Epidermal melanocyte (primary cell): ENCODE measurements at regions not wholly inside any gene's neighbourhood (a gene's known extent, or its start where the extent isn't known, plus 50 kb on each side); places are given as distances from the start of the nearest gene placed in this dataset.
"Not testable (repeated sequence)": the region's sequence is repeated elsewhere in the genome, so short reads cannot be mapped to it uniquely, and the experiment has no call there.

Source experiments
- DNase-seq: peaks from one replicate; pipeline ENCODE4 v3.0.0; 2011; ENCODE audit warnings: low spot score; ENCODE audit not compliant: insufficient read length

DNA sequence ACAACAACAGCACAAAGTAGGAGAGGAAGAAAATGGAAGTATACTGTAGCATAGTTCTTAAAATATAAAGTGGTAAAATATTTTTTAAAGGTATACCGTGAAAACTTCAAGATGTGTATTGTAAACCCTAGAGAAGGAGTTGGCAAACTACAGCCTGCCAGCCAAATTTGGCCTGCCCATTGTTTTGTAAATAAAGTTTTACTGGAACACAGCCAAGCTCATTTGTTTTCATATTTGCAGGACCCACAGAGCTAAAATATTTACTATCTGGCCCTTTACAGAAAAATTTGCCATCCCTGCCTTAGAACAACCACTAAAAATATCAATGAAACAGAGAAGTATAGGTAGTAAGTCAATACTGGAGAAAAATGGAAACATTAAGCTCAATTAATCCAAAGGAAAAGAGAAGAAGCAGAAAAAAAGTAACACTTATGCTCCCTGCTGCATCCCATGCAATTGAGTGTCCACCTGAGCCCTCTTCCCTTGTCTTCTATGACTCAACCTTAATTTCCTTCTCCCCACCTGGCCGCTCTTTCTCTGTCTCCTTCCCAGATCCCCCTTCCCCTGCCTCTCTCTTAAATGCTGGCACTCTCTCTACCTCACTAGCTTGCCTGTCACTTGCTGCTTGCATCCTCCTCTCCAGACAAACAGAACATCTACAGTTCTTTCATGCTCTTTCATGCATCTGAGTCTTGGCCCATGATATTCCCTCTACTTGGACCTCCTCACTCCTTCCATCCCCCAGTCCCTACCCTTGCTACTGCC is 50.6 kb upstream of the FER start:
- no peak for DNase-seq

DNA sequence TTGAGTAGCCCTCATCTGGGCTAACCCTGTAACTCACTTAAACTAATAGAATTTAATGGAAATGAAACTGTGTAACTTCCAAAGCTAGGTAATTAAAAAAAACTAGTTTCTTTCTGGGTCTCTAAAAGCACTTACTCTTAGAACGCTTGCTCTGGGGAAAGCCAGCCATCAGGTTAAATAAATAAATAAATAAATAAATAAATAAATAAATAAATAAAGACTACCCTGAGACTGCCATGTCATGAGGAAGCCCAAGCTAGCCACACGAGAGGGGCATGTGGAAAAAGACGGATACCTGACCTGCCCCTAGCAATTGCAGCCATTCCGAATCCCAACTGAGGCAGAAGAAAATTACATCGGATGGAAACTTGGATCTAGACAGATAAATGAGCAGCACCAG is 51.3 kb upstream of the FER start:
- no peak for DNase-seq

DNA sequence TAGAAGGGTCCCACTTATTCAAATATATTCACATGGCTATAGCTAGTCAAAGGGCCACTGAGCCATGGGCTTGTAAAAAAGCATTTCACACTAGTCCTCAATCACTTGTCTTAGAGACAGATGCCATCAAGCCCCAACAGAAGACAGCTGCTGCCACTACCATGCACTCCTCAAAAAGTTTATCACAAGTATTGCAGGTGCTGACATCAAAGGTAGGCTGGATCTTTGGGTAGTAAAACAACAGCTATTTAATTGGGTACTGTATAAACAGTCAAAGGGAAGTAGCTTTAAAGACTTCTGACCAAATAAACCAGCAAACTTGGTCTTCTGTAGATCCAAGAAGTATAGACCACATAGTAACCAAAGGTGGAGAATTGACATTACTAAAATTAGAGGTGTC is 59.2 kb upstream of the FER start:
- no peak for DNase-seq

DNA sequence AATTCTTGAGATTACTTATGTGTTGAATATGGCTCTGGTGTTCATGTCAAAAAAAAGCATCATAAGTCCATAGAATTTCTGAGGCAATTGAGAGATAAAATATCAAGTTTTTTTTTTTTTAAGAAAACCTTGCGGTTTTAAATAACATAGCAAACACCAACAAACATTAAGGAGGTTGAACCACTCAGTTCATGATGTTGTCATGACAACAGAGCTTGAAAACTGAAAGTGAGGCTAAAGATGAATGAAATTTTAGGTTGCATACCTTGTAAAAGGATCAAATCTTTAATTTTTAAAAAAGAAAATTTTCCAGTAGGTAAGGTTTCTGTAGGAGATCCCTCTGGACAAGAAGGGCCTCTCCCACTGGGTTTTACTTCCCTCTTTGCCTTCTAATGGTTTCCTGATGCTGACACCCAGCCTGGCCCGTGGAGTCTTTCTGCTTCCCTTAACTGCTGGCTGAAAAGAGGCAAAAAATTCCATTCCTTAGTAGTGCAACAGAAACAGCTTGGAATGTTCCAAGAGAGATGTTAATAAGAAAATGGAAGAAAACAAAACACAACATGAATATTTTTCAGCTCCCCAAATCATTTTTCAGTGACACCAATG is 60.0 kb upstream of the FER start:
- no peak for DNase-seq

DNA sequence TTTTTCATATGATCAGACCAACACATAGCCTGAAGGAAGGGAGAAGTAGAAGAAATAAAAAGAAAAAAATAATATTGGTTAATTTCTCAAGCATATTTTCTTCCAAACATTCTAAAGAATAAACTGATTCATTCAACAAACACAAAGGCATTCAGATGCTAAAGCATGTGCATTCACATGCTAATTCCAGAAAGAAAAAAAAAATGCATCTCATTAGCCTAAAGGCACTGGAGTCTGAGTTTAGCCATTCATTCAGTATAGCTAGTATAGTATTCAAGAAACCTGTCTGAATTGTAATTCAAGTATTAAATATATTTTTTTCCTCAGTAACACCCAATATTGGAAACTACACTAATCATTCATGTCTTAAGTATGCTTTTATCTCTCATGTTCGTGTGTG is 61.0 kb upstream of the FER start:
- DNase-seq = peak; percentile 72

DNA sequence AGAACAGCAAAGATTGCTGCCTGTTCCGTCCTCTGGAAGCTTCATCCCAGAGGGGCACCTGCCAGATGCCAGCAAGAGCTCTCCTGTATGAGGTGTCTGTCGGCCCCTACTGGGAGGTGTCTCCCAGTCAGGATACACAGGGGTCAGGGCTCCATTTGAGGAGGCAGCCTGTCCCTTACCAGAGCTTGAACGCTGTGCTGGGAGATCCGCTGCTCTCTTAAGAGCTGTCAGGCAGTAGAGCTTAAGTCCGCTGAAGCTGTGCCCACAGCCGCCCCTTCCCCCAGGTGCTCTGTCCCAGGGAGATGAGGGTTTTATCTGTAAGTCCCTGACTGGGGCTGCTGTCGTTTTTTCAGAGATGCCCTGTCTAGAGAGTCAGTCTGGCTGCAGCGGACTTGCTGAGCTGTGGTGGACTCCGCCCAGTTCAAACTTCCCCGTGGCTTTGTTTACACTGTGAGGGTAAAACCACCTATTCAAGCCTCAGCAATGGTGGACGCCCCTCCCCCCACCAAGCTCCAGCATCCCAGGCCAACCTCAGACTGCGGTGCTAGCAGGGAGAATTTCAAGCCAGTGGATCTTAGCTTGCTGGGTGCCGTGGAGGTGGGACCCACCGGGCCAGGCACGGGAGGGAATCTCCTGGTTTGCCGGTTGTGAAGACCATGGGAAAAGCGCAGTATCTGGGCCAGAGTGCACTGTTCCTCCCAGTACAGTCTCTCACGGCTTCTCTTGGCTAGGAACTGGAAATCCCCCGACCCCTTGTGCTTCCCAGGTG is 62.1 kb upstream of the FER start:
- not testable (repeated sequence) for DNase-seq

DNA sequence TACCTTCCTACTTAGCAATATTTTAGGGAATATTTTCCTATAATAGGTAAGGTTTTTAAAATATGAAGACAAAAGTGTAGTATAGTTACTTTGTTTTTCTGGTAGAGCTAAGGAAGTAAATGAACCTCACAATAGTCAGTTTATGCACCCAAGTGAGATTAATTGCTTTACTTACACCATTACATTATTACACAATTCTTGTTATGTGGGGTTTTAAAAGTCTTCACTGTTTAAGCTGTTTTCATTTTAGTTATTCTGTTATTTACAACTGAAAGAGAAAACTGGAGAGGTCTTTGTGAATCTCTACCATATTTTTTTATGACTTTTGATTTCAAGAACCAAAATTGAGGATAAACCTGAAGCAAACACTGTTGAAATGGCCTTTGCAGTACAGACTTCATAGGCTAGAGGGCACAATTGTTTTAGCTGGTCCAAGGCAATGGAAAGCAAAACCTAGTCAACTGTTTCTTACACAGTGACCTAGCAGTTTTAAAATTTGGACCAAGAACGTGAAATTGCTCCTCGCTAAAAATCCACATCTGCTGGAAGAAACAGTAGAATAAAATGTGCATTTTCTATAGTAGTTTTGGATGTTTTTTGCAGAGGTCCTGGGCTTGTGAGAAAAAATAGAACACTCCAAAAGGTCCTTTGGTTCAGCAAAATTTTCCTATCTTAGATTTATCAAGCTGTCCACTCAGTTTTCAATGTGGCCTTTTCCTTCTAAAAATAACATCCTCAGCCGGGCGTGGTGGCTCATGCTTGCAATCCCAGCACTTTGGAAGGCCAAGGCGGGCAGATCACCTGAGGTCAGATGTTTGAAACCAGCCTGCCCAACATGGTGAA is 66.4 kb upstream of the FER start:
- peak; percentile 72 for DNase-seq

DNA sequence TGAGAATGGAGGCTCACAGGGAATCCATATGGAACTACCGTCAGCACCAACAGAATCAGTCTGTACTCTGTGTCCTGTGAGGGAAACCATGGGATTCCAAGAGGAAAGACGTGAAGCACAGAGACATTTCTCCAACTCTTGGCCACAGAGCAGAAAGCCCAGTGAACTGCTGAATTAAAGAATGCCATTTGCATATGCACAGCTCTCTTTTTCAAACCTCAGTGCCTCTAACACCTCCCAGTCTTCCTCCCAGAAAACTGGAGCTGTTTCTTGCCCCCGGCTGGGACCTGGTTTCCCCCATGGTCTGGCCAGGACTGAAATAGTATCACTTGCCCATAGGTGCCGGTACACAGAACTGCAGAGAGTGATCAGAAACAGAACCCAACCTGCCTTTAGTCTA is 69.6 kb upstream of the FER start:
- no peak for DNase-seq

DNA sequence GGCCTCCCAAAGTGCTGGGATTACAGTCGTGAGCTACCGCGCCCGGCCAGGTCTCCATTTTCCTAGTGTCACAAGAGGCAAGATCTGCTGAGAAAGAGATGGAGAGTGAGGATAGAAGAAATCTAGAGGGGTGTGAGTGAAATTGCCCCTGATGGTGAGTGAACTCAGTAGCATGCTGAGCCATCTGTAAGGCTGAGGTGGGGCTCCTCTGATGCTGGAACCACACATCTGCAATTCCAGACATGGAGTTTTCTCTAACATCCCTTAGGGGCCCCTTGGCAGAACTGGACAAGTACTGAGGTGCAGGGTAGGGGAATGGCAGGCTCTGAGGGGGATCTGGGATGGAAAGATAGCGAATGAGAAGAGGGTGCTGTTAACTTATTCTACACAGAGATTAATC is 72.0 kb upstream of the FER start:
- DNase-seq = no peak

DNA sequence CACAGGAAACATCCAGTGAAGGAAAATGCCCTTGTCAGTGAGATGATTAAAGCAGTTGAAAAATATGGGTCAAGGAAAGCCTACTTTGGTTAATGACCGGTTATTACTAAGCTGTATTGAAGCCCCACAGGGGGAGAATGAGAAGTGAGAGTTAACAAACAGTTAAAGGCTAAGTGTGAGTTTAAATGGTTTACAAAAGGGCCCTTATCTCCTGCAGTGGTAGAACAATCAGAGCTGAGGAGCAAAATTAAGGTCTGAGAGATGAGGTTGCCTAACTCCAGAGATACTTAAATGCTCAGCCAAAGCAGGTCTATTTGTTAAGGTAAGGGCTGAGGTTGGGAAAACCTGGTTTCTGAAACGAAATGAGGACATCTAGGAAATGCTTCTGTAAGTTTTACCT is 75.1 kb upstream of the FER start:
- DNase-seq = no peak

DNA sequence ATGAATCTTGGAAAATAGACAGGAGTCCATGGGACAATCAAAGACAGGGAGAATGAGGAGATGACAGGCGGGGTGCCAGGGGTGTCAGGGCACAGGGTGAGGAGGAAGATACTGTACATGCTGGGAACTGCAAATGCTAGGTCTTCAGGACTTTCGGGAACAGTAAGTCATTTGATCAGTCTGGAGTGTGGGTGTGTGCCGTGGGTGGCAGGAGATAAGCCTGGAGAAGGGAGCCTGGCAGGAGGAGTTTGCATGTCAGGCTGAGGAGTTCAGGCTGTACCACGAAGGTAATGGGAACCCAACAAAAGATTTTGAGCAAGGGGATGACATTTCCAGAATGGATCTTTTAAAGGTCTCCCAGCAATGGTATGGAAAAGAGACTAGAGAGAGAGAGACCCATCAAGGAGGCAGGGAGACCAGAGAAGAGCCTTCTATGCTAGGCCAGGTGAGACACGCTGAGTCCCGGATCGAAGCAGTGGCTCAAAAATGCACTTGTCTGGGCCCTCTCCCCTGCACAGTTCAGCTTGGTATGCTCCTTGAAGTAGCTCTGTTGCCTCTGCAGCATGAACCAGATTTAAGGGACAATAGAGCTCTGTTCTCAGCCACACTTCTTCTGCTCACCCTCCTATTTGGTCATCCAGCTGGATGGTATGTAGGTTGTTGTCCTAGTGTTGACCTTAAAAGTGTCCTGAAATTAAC is 77.0 kb upstream of the FER start:
- DNase-seq = no peak

DNA sequence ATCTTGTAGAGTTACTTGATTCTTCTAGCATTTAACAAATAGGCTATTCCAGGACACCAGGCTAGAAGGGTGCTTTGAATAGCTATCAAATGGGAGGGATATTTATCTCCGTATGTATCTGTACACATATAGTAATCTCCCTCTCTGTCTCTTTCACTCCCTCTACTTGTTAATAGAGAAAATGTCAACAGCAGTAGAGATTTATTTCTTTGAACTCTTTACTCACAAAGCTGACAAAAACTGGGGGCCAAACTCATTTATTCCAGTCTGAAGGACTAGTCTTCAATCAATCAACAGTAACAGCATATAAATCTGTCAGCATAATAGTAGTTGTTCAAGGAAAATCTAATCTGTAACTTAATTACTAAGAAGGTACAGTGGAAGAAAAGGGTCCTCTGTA is 78.2 kb upstream of the FER start:
- DNase-seq = no peak

DNA sequence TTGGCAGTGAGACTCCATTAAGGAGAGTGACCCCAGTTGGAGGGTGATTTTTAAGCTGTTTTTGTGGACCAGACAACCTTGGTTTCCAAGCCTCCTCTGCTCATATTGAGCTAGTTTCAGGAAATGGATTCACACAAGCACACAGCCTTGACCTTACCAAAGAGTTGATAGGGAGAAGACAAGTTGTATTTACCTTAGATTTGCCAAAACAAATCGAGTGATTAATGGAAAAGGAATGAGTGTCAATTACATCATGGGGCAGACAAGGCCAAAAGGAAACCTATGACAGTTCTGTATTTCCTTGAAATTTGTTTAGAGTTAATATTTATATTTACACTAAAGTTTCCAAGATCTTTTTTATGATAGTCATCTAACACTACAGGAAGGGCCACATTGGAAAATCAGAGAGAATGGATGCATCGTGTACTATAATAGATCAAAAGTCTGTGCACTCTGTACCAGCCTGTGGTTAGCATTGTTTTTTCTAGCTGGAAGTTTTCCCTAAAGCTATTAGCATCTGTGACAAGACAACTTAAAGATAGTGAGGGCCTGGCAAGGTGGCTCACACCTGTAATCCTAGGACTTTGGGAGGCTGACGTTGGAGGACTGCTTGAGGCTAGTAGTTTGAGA is 86.0 kb upstream of the FER start:
- DNase-seq = no peak

DNA sequence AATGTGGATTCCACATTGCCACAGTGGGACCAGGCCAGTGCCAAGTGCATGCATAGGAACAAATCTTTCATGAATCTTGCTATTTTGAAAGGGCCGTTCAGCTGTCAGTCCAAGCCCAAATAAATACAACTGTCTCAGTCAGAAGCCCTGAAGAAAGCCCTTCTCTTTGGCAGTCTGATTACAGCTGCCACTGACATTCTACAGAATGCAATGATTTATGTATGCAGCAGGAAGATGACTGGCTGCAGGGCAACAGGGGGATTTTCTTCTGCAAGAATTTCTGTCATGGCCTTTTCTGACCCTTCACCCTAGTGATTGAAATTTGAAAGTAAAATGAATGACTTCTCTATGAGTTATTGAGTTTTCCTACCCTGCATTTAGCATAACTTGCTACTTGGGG is 86.7 kb upstream of the FER start:
- no peak for DNase-seq

DNA sequence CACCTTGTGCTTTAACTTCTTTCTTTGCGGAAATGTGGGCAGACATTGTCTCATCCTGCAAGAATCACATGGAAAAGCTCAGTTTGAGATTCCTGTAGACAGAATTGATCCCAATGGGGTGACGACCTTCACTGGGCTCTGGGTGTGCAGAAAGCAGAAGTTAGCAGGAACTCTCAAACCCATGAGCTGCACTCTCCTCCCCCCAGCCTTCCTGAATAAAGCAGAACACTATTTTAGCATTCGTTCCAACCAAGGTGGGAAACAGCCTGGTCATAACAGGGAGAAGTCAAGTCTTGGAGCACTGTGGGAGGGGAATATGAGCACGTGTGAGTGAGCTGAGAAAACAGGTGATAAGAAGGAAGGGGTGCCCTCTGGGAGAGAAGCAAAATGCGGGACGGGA is 87.4 kb upstream of the FER start:
- no peak for DNase-seq

DNA sequence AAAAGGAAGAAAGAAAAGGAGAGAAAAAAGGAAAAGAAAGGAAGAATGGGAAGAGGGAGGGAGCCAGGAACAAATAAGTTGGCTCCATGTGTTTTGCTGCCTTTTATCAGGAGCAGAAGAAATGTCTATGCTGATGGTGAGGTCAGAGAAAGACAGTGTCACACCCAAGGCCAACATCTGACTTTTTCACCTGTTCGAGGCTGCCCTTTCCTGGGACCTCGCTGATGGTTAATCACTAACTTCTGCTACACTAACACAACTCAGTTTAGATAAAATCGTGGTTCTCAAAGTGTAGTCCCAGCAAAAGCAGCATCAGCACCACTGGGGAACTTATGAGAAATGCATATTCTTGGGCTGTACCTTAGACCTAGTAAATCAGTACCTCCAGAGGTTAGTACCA is 88.2 kb upstream of the FER start:
- no peak for DNase-seq

DNA sequence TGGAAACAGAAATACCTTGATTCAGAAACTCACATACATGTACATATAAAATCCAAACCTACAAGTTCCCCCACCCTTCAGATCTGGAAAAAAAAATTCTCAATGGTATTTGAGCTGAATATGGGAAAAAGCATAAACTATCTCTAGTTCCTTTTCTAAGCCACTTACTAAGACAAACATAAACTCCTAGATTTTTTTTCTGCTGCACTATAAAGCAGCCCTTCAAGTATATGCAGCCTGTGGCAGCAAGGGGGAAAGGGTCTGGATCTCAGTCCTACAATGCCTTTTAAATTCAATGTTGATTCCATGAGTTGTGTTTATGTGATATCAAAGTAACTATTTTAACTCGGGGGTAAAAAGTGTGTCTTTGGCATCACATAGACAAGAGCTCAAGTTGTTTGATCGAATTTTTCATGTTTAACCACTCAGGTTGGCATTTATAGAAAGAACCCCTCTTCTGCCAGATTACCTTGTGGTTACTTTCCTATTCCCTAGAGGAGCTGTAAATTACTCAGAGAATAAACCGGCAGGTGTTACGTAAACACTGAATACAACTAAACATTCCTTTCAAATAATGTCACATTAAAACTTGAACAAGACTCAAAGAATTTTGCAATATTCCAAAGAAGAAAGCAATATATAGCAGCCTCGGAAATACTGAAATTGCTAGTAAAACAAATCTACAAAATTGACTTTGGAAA is 91.8 kb upstream of the FER start:
- DNase-seq = no peak

DNA sequence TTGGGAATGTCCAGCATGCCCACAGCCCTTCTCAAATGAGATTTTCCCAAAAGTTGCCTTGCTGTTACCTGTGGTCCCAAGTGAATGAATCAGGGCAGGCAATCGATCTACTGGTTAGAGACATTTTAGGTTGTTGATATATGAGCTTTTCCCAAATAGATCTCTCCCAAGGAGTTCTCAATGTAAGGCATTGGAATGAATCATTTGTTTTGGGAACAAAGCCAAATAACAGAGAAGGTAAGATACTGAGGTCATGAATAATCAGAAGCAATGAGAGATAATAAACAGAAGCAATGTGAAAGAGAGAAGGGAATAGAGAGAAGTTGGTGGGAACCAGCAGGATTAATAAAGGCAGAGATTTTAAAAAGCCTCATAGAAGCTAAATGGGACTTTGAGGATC is 93.6 kb upstream of the FER start:
- DNase-seq = no peak

DNA sequence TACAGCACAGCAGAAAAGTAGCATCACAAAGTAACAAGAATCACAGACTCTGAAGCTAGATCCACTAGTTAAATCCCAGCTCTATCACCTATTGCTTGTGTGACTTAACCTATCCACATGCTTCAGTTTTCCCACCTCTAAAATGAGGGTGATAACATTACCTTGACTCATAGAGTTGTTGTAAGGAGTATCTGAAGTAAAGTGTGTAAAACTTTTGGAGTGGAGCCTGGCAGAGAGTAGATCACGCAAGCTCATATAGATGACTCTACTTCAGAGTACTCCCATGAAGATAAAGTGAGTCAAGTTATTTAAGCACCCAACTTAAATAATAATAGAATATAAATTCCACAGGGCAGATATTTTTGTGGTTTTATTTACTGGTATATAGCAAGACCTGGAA is 94.5 kb upstream of the FER start:
- DNase-seq = no peak

DNA sequence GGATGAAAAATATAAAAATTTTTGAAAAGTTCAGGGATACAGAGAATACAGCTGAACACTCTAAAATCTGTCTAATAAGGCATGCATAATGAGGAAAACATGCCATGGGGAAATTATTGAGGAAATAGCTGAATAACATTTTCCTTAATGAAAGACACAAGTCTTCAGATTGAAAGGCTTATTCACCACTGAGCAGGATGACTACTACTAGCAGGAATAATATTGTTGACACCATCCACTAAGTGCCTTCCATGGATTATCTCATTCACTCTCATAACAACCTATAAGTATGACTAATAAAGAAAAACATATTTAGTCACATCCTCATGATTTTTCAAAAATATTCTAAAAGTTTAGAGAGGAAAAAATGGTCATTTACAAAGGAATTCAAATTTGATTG is 96.7 kb upstream of the FER start:
- DNase-seq = no peak
